Psoas muscle (tissue), 7 donors: ENCODE measurements at regions not wholly inside any gene's neighbourhood (a gene's known extent, or its start where the extent isn't known, plus 50 kb on each side); places are given as distances from the start of the nearest gene placed in this dataset.

ENCODE experiments used
- ATAC-seq, 4 donors: fragments of 200-7000 bp; cut with Tn5 transposase; one replicate each; pipeline ENCODE4 v1.9.1; 2020; ENCODE audit warnings: moderate library complexity in 3 of 4, mild to moderate bottlenecking in 2 of 4
- DNase-seq, 2 donors: peaks; one replicate each; pipeline ENCODE4 v3.0.0-alpha.2; 2020
- H3K27ac ChIP-seq: fragments of 200-600 bp; one replicate; pipeline ENCODE4 v1.8.0; 2022
- H3K27me3 ChIP-seq, 3 donors: fragments of 200-600 bp in 1 of 3; one replicate each; pipeline versions ENCODE4 v1.6.1 to v1.8.0; 2013 to 2022; ENCODE audit warnings: low read length in 2 of 3, mild to moderate bottlenecking in 2 of 3, moderate library complexity in 1 of 3; ENCODE audit not compliant: insufficient read depth in 3 of 3
- H3K36me3 ChIP-seq, 2 donors: fragments of 200-600 bp in 1 of 2; one replicate each; pipeline versions ENCODE4 v1.6.1 to v1.8.0; 2013 to 2022; ENCODE audit warnings: low read depth in 1 of 2, mild to moderate bottlenecking in 1 of 2, moderate library complexity in 1 of 2; ENCODE audit not compliant: insufficient read depth in 1 of 2
- H3K4me1 ChIP-seq: fragments of 200-600 bp; one replicate; pipeline ENCODE4 v1.8.0; 2022
- H3K4me3 ChIP-seq: fragments of 200-600 bp; one replicate; pipeline ENCODE4 v1.8.0; 2022; ENCODE audit warnings: mild to moderate bottlenecking
- H3K9me3 ChIP-seq: fragments of 200-600 bp; one replicate; pipeline ENCODE4 v1.8.0; 2022
- CTCF ChIP-seq: fragments of 200-600 bp; IDR thresholded peaks from one replicate; pipeline ENCODE4 v1.8.0; 2022; ENCODE audit warnings: antibody characterized with exemption
- WGBS, 3 donors: extraction: QIAGEN DNeasy Blood & Tissue Kit; methylation state at CpG; one replicate each; pipeline versions ENCODE4 v1.1.6 to v1.1.7; 2013; 5-methylcytosine and 5-hydroxymethylcytosine counted together
- intact Hi-C, 2 donors: fragments of 100-400 bp; cut with DNase I; formaldehyde crosslinking; loops; one replicate each; pipeline versions ENCODE4 v1.11.0 to v1.14.2; 2022
- donor health status: healthy with polysubstance abuse.
- donor health status: DM: no; HTN: no; CAD: no; lungs with moderate emphysema.
- donor health status: Bipolar disorder and iron deficiency.
- donor health status: healthy.
- donor health status: DM: yes; HTN: yes; CAD: no.
- donor health status: DM: no; HTN: no; CAD: no.
- donor health status: DM: yes; HTN: yes; CAD: no.

GRCh38 chr4:32551943-32552342 lies 1831.8 kb downstream of the PCDH7 start:
- intact Hi-C loops: no loop called here
- Histone ChIP-seq H3K4me3 (no peak overlapping the region), H3K27me3 (no peaks in the 10 kb centered on the region), H3K27ac (no peak overlapping the region), H3K36me3 (no peaks in the 10 kb centered on the region), H3K4me1 (no peaks in the 10 kb centered on the region), H3K9me3 (no peaks in the 10 kb centered on the region)
- ATAC-seq (no peak), DNase-seq (no peak)
- no peak for TF ChIP-seq CTCF

- H3K4me1 ChIP-seq: no peaks in the 10 kb centered on the region
- ATAC-seq (no peak), DNase-seq (no peak)
- no peaks in the 10 kb centered on the region for H3K27me3 ChIP-seq
- no peak for TF ChIP-seq CTCF
- 11 to 14% (median 12%) methylated on average over 5 of the region's 5 CpGs for WGBS, 3 donors
- H3K9me3 ChIP-seq: no peaks in the 10 kb centered on the region
- H3K36me3 ChIP-seq: no peaks in the 10 kb centered on the region
- intact Hi-C loops: no loop called here
- no peak overlapping the region for H3K27ac ChIP-seq
- no peak overlapping the region for H3K4me3 ChIP-seq
Measured at GRCh38 chr4:32560306-32560705, 1840.1 kb downstream of the PCDH7 start.

- ATAC-seq: no peak
- 83 to 89% (median 87%) methylated on average over 3 of the region's 3 CpGs for WGBS, 3 donors
Measured at GRCh38 chr4:32562010-32562409, 1841.8 kb downstream of the PCDH7 start.

GRCh38 chr4:32564626-32565025 lies 1844.5 kb downstream of the PCDH7 start:
- H3K27ac ChIP-seq: no peak overlapping the region
- 71 to 74% (median 72%) methylated on average over 2 of the region's 2 CpGs for WGBS, 3 donors
- H3K27me3 ChIP-seq: no peaks in the 10 kb centered on the region
- DNase-seq: no peak
- no peaks in the 10 kb centered on the region for H3K4me1 ChIP-seq
- no peak for ATAC-seq
- no peaks in the 10 kb centered on the region for H3K9me3 ChIP-seq
- intact Hi-C loops: no loop called here
- H3K36me3 ChIP-seq: no peaks in the 10 kb centered on the region
- TF ChIP-seq CTCF: no peak
- H3K4me3 ChIP-seq: no peak overlapping the region

More at GRCh38 chr4:32562010-32562409, 1841.8 kb downstream of the PCDH7 start:
- H3K4me3 ChIP-seq: no peak overlapping the region
- TF ChIP-seq CTCF: no peak
- no peak for DNase-seq
- no peaks in the 10 kb centered on the region for H3K4me1 ChIP-seq
- H3K27me3 ChIP-seq: no peaks in the 10 kb centered on the region
- no peak overlapping the region for H3K27ac ChIP-seq
- intact Hi-C loops: no loop called here
- H3K9me3 ChIP-seq: no peaks in the 10 kb centered on the region
- no peaks in the 10 kb centered on the region for H3K36me3 ChIP-seq

GRCh38 chr4:32569861-32570260 lies 1849.7 kb downstream of the PCDH7 start:
- no peak overlapping the region for H3K4me3 ChIP-seq
- no peak for TF ChIP-seq CTCF
- DNase-seq: no peak
- no peaks in the 10 kb centered on the region for H3K27me3 ChIP-seq
- intact Hi-C loops: no loop called here
- no peak overlapping the region for H3K27ac ChIP-seq
- H3K4me1 ChIP-seq: no peaks in the 10 kb centered on the region
- no peak for ATAC-seq
- H3K36me3 ChIP-seq: no peaks in the 10 kb centered on the region
- H3K9me3 ChIP-seq: no peaks in the 10 kb centered on the region
